ENCODE measurements at regions not wholly inside any gene's neighbourhood (a gene's known extent, or its start where the extent isn't known, plus 50 kb on each side); places are given as distances from the start of the nearest gene placed in this dataset.

DNA sequence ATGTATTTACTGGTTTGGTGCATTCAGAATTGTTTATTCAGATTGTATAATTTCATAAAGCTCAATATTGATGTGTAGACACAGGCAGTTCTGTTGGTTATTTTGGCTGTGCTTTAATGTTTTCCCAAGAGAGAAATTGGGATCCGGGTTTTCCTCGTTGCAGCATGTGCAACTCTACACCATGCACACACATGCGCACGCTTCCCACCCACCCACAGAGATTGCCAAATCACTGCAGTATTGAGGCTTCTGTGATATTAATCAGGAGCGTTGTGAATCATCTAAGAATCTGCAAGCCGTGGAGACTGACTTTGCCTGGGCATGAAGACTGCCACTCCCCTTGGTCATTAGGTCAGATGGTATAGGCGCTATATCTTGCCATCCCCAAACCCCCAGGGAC is 571.5 kb downstream of the SLC4A3 start:
- TF ChIP-seq, protein P1, sequence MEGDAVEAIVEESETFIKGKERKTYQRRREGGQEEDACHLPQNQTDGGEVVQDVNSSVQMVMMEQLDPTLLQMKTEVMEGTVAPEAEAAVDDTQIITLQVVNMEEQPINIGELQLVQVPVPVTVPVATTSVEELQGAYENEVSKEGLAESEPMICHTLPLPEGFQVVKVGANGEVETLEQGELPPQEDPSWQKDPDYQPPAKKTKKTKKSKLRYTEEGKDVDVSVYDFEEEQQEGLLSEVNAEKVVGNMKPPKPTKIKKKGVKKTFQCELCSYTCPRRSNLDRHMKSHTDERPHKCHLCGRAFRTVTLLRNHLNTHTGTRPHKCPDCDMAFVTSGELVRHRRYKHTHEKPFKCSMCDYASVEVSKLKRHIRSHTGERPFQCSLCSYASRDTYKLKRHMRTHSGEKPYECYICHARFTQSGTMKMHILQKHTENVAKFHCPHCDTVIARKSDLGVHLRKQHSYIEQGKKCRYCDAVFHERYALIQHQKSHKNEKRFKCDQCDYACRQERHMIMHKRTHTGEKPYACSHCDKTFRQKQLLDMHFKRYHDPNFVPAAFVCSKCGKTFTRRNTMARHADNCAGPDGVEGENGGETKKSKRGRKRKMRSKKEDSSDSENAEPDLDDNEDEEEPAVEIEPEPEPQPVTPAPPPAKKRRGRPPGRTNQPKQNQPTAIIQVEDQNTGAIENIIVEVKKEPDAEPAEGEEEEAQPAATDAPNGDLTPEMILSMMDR (IDR thresholded peaks at IDR 0.05): no peak
- no peak for TF ChIP-seq POLR2AphosphoS5 (IDR thresholded peaks at IDR 0.05)
- TF ChIP-seq POLR2A (IDR thresholded peaks at IDR 0.05): no peak

Measured in breast epithelium (tissue), 3 donors.